H1 (cell line): ENCODE measurements at regions not wholly inside any gene's neighbourhood (a gene's known extent, or its start where the extent isn't known, plus 50 kb on each side); places are given as distances from the start of the nearest gene placed in this dataset.

Source experiments
- CBX8 ChIP-seq: fragments of 300-800, 300-1000 bp; sonication (generic); IDR thresholded peaks from 2 replicates; pipeline ENCODE4 v1.7.1; 2016; ENCODE audit warnings: low read depth, low read length, borderline replicate concordance
- CREB1 ChIP-seq: IDR thresholded peaks from 2 replicates; pipeline ENCODE4 v1.6.1; 2012; ENCODE audit warnings: inconsistent platforms
- TBP ChIP-seq: IDR thresholded peaks from 2 replicates; pipeline ENCODE4 v1.6.1; 2011; ENCODE audit warnings: low read depth, low read length, improper control_type of control experiment
- TF ChIP-seq, protein P1 (sequence below): IDR thresholded peaks from 2 replicates; pipeline ENCODE4 v1.6.1; 2012; ENCODE audit warnings: low read length, inconsistent platforms

DNA sequence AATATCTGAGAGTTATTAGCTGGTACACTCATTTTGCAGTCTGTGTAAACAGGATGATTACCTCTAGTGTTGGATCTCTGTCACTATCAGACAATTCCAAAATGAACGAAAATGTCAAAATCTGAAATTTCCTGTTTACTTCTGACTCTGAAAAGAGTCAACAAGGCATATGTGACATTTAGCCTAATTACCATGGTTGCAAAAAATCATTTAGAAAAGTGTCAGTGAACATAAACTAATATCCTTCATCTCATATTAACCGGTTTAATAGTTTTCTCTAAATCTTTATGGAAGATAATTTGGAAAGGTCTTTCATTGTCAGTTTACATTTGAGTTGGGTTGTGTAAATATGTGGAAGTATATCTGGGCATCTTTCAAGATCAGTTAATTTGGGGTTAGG, 431.8 kb upstream of the HSF2 start (continued):
- TF ChIP-seq, protein P1, sequence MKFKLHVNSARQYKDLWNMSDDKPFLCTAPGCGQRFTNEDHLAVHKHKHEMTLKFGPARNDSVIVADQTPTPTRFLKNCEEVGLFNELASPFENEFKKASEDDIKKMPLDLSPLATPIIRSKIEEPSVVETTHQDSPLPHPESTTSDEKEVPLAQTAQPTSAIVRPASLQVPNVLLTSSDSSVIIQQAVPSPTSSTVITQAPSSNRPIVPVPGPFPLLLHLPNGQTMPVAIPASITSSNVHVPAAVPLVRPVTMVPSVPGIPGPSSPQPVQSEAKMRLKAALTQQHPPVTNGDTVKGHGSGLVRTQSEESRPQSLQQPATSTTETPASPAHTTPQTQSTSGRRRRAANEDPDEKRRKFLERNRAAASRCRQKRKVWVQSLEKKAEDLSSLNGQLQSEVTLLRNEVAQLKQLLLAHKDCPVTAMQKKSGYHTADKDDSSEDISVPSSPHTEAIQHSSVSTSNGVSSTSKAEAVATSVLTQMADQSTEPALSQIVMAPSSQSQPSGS: no peak
- no peak for TF ChIP-seq TBP
- TF ChIP-seq CBX8: no peak
- TF ChIP-seq CREB1: no peak
